ENCODE measurements at regions not wholly inside any gene's neighbourhood (a gene's known extent, or its start where the extent isn't known, plus 50 kb on each side); places are given as distances from the start of the nearest gene placed in this dataset.

- no peak for TF ChIP-seq EZH2 (IDR thresholded peaks at IDR 0.05; ENCODE audit: low read length, unreplicated experiment)
- no peak for TF ChIP-seq CTCF (conservative IDR thresholded peaks at IDR 0.05; ENCODE audit: low read depth, low read length)
- no peak for TF ChIP-seq EZH2phosphoT487 (IDR thresholded peaks at IDR 0.05; ENCODE audit: borderline replicate concordance, low read length)
These were observed 333.3 kb downstream of the FAT3 start for GRCh38 chr11:92557879-92558278.
